Iris pigment epithelial cell (primary cell): ENCODE measurements at regions not wholly inside any gene's neighbourhood (a gene's known extent, or its start where the extent isn't known, plus 50 kb on each side); places are given as distances from the start of the nearest gene placed in this dataset.
A peak's percentile ranks its signal among the peaks of the same experiment; 100 is the strongest.

Source experiments
- DNase-seq: peaks from one replicate; pipeline ENCODE4 v3.0.0-alpha.2; 2011; ENCODE audit warnings: low read depth

GRCh38 chr20:52921340-52921739 is 50.8 kb upstream of the TSHZ2 start:
- DNase-seq: no peak

GRCh38 chr20:52918311-52918710 is 53.8 kb upstream of the TSHZ2 start:
- DNase-seq: no peak

- no peak for DNase-seq
Observed at GRCh38 chr20:52915564-52915963, 56.6 kb upstream of the TSHZ2 start.

- DNase-seq: no peak
Observed at GRCh38 chr20:52914870-52915269, 57.3 kb upstream of the TSHZ2 start.

GRCh38 chr20:52913650-52914387 is 58.3 kb upstream of the TSHZ2 start:
- no peak for DNase-seq

- DNase-seq: no peak
Observed at GRCh38 chr20:52905241-52905994, 66.7 kb upstream of the TSHZ2 start.

GRCh38 chr20:52904837-52905236 is 67.3 kb upstream of the TSHZ2 start:
- no peak for DNase-seq

- no peak for DNase-seq
Observed at GRCh38 chr20:52899041-52899608, 73.0 kb upstream of the TSHZ2 start.

GRCh38 chr20:52896348-52896747 is 75.8 kb upstream of the TSHZ2 start:
- no peak for DNase-seq

- no peak for DNase-seq
Observed at GRCh38 chr20:52895701-52896100, 76.5 kb upstream of the TSHZ2 start.

- DNase-seq: no peak
Observed at GRCh38 chr20:52895235-52895634, 76.9 kb upstream of the TSHZ2 start.

GRCh38 chr20:52893498-52893897 is 78.7 kb upstream of the TSHZ2 start:
- no peak for DNase-seq

- no peak for DNase-seq
Observed at GRCh38 chr20:52892023-52892422, 80.1 kb upstream of the TSHZ2 start.

- DNase-seq: no peak
Observed at GRCh38 chr20:52890130-52890529, 82.0 kb upstream of the TSHZ2 start.

GRCh38 chr20:52889225-52889624 is 82.9 kb upstream of the TSHZ2 start:
- peak; percentile 3 for DNase-seq

GRCh38 chr20:52888096-52888495 is 84.1 kb upstream of the TSHZ2 start:
- no peak for DNase-seq

- no peak for DNase-seq
Observed at GRCh38 chr20:52880997-52881396, 91.2 kb upstream of the TSHZ2 start.

GRCh38 chr20:52880259-52880658 is 91.9 kb upstream of the TSHZ2 start:
- no peak for DNase-seq

GRCh38 chr20:52874241-52874640 is 97.9 kb upstream of the TSHZ2 start:
- no peak for DNase-seq

GRCh38 chr20:52869698-52870501 is 102.3 kb upstream of the TSHZ2 start:
- no peak for DNase-seq

- no peak for DNase-seq
Observed at GRCh38 chr20:52869276-52869675, 102.9 kb upstream of the TSHZ2 start.

GRCh38 chr20:52867305-52867704 is 104.9 kb upstream of the TSHZ2 start:
- DNase-seq: no peak
